ENCODE measurements at regions not wholly inside any gene's neighbourhood (a gene's known extent, or its start where the extent isn't known, plus 50 kb on each side); places are given as distances from the start of the nearest gene placed in this dataset.

DNA sequence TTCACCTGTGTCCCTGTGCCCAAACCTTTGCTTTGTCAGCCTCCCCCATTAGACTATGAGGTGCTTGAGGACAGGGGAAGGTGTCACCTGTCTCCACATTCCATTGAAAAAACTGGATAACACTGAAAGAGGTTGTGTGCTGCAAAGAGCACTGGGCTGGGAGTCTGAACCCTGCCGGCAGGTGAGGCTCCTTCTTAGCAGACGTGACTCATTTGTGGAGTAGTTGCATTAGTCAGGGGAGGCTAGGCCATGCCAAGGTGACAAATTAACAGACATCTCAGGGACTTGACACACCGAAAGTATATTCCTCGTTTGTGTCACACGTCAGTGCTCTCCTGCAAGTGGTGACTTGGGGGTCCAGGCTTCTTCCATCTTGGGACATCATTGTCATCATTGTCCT is 95.9 kb upstream of the STX18 start:
- DNase-seq (ENCODE audit: low spot score), result no peak

GRCh38 chr4:4633431-4633830 is 91.6 kb upstream of the STX18 start:
- DNase-seq (ENCODE audit: low spot score), result no peak

DNA sequence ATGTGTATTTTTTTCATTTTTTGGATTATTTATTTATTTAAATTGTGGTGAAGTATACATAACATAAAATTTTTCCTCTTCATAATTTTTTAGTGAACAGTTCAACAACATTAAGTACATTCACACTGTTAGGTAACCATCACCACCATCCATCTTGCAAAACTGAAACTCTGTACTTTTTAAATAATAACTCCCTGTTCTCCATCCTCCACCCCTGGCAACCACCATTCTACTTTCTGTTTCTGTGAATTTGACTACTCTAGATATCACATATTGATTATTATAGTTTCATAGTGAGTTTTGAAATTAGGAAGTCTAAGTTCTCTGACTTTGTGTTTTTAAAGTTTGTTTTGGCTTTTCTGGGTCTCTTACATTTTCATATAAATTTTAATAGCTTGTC is 89.3 kb upstream of the STX18 start:
- DNase-seq (ENCODE audit: low spot score), result no peak

GRCh38 chr4:4627906-4628305 is 86.1 kb upstream of the STX18 start:
- DNase-seq (ENCODE audit: low spot score), result no peak

DNA sequence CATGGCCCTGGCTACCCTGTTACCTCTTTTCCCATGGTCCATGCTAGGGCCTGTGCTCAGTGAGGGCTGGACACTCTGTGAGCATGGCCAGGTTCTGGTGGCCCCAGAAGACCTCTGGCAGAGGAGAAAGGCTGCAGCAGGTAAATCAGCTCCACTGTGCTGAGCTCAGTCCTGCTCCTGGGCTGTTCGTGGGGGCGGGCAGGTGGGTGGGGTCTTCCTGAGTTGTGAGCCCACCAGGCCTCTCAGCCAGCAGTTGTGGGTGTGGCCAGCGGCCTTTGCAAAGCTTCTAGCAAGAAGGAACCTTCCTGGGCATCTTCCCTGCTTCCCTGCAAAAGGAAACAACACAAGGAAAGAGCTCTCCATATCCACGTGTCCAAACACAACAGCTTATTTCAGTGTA is 85.3 kb upstream of the STX18 start:
- no peak for DNase-seq (ENCODE audit: low spot score)

- peak; percentile 86 for DNase-seq (ENCODE audit: low spot score)
These were observed 83.6 kb upstream of the STX18 start for GRCh38 chr4:4625488-4625887.

- DNase-seq (ENCODE audit: low spot score), result no peak
These were observed 82.5 kb upstream of the STX18 start for GRCh38 chr4:4624276-4624897.

GRCh38 chr4:4619821-4620220 is 78.0 kb upstream of the STX18 start:
- no peak for DNase-seq (ENCODE audit: low spot score)

GRCh38 chr4:4618847-4619246 is 77.0 kb upstream of the STX18 start:
- no peak for DNase-seq (ENCODE audit: low spot score)

DNA sequence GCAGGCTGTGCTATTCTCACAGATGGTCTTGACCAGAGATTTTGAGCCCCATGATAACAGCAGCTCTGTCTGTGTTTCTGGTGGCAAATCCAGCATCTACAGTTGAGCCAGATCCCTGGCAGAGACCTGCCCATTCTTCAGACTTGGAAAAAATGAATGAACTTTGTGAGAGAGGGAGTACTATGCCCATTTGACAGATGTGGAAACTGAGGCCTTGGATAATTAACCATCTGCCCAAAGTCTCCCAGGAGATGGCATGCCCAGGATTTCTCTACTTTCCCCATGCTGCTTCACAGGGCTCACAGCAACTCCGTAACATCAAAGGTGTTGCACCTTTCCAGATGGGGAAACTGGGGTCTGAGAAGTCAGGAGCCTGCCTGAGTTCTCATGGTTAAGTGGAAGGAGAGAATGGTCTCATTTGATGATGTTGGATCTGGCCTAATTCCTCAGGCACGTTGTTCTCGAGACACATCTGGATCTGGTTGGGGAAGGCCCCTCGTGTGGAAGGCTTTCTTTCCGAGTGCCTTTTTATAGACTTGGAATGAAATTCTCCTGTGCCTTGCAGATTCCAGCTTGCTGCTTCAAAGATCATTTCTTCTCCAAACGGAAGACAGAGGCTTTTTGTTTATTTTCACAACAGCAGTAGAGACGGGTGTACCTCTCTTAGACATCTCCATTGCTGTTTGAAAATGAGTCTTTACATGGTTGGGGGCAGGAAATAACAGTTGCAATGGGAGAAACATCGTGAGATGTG is 73.3 kb upstream of the STX18 start:
- peak; percentile 82 for DNase-seq (ENCODE audit: low spot score)

- peak; percentile 47 for DNase-seq (ENCODE audit: low spot score)
These were observed 71.9 kb upstream of the STX18 start for GRCh38 chr4:4613641-4614286.

DNA sequence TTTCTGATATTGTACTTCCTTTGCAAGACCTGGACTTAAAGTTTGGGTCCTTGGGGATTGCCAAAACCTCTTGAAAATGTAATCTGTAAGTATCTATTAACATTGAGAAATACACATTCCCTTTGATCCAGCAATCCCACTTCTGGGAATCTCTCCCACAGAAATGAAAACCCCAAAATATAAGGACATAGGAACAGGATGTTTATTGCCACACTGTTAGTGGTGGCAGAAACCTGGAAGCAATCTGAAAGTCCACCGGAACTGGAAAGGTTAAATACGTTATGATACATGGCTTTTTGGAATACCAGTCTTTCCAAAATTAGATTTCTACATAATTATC is 71.2 kb upstream of the STX18 start:
- DNase-seq (ENCODE audit: low spot score), result peak; percentile 22

DNA sequence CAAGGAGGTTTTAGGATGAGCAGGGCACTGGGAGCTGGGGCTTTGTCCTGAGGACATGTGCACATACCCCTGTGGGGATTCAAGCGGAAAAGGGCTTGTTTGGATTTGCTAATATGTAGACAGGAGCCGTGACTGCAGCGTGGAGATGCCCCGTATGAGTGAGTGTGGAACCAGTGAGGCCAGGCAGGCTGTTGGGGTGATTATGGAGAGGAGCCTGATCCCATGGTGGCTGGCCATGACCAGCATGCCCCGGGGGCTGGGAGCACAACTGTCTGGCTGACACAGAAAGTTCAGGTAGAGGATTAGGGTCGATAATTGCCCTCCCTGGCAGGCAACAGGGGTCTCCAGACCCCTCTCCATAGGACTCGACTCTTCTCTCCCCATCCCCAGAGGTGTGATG is 68.8 kb upstream of the STX18 start:
- no peak for DNase-seq (ENCODE audit: low spot score)

DNA sequence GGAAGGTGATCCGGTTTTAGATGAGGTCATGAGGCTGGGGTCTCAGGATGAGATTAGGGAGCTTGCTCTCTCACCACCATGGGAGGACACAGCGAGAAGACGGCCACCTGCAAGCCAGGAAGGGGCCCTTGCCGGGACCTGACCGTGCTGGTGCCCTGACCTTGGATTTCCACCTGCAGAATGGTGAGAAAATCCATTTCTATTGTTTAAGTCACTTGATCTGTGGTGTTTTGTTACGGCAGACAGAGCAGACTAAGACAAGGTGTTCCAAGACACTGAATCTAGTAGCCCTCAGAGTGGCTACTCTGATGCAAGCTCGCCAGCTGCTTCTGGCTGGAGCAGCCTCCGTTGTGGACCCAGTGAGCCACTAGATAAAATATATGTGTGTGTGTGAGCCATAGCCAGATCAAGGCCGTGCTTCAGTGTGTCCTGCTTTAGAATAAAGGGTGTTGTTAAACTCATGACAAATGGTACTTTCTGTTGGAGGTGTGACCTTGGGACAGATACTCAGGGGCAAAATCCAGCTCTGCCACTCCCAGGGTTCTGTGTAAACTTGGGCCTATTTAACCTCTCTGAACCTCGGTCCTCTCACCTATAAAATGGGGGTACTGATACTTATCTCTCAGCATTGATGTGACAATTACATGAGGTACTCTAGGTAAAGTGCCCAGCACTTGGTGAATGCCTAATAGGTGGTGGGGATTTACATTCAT is 67.9 kb upstream of the STX18 start:
- DNase-seq (ENCODE audit: low spot score), result no peak

- peak; percentile 20 for DNase-seq (ENCODE audit: low spot score)
These were observed 66.3 kb upstream of the STX18 start for GRCh38 chr4:4608214-4608537.

GRCh38 chr4:4607336-4608213 is 65.7 kb upstream of the STX18 start:
- no peak for DNase-seq (ENCODE audit: low spot score)

DNA sequence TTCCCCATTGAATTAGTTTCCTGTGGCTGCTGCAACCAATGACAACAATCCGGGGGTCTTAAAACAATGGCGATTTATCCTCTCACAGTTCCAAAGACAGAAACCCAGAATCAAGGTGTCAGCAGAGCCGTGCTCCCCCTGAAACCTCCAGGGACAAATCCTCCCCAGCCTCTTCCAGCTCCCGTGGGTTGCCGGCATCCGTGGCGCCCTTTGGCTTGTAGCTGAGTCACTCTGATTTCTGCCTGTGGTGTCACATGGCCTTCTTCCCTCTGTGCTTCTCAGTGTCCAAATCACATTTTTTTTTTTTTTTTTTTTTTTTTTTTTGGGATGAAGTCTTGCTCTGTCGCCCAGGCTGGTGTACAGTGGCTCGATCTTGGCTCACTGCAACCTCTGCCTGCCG is 64.5 kb upstream of the STX18 start:
- peak; percentile 83 for DNase-seq (ENCODE audit: low spot score)

DNA sequence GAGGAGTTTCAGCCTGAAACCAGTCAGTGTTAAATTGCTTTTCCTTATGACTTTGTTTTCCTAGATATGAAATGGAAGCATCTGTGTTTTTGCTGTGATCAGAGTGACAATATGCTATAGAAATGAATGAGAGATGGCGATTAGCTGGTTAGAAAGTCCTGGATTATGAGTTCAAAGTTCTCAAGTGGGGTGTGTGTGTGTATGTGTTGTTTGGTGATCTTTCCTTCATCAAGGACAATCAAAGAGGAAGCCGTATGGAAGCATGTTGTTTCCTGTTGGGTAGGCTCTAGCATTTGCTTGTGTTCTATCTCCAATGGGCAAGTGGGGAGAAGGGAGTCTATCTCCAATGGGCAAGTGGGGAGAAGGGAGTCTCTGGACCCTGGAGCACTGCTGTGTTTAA is 64.0 kb upstream of the STX18 start:
- no peak for DNase-seq (ENCODE audit: low spot score)

GRCh38 chr4:4603592-4603991 is 61.7 kb upstream of the STX18 start:
- no peak for DNase-seq (ENCODE audit: low spot score)

DNA sequence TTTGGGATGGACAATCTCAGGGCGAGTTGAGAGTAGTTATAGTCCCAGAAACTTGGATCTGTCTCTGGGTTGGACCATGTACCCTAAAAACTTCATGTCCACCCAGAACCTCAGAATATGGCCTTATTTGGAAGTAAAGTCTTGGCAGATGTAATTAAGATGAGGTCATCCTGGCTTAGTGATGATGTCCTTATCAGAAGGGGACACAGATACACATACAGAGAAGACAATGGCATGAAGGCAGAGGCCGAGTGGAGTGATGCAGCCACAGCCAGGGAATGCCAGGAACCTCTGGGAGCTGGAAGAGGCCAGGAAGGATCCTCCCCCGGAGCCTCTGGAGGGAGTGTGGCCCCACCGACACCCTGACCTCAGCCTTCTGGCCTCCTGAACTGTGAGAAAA is 61.2 kb upstream of the STX18 start:
- DNase-seq (ENCODE audit: low spot score), result no peak

DNA sequence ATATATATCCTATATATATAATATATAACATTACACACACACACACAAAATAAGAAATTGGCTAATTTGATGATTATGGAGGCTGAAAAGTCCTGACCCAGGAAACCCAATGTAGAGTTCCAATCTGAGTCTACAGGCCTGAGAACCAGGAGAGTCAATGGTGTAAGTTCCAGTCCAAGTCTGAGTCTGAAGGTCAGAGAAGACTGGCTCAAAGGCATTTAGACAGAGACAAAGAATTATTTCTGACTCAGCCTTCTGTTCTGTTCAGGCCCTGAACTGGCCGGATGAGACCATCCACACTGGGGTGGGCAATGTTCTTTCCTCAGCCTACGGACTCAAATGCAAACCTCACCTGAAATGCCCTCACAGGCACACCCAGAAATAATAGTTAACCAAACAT is 60.6 kb upstream of the STX18 start:
- no peak for DNase-seq (ENCODE audit: low spot score)

DNA sequence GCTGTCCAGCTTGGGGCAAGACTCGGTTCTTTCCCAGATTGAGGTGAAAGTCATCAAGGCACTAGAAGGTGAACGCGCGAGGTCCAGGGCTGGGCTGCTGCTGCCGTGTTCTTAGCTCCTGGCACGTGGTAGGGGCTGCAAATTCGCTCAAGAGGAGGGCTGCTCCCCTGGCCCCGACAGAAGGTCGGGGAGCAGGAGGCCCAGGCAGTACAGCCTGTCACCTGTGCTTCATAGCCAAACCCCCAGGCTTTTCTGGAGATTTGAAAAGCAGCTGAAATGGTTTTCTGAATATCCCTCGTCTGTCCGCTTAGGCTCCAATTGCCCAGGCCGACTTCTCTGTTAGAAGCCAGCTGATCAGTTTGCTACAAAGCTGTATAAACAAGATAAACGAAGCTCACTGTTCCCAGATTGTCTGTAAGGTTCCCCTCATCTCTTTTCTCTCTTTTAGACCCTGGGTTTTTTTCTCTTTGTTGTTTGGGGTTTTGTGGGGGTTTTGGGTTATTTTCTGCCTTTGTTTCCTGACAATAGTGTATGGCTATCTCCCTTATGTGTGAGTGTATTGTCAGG is 60.0 kb upstream of the STX18 start:
- no peak for DNase-seq (ENCODE audit: low spot score)
